Activated T-cell treated with anti-CD3 and anti-CD28 coated beads, Interleukin-2, amount 50 U/mL, for 4 hours (primary cell): ENCODE measurements at regions not wholly inside any gene's neighbourhood (a gene's known extent, or its start where the extent isn't known, plus 50 kb on each side); places are given as distances from the start of the nearest gene placed in this dataset.

Source experiments
- ATAC-seq, 2 donors: fragments of 200-7000 bp; cut with Tn5 transposase; one replicate each; pipeline ENCODE4 v1.10.0; 2021
- DNase-seq: peaks from one replicate; pipeline ENCODE4 v3.0.0-alpha.2; 2020
- H3K27me3 Mint-ChIP-seq: one replicate; pipeline ENCODE4 v1.8.0; 2021; ENCODE audit warnings: low read depth, mixed read lengths
- H3K36me3 Mint-ChIP-seq: one replicate; pipeline ENCODE4 v1.8.0; 2022; ENCODE audit warnings: mixed read lengths; ENCODE audit not compliant: insufficient read depth
- H3K4me1 Mint-ChIP-seq: one replicate; pipeline ENCODE4 v1.8.0; 2021; ENCODE audit warnings: low read depth, mixed read lengths
- H3K4me3 Mint-ChIP-seq: one replicate; pipeline ENCODE4 v1.8.0; 2021; ENCODE audit warnings: mild to moderate bottlenecking, moderate library complexity, mixed read lengths
- H3K9me3 Mint-ChIP-seq: one replicate; pipeline ENCODE4 v1.8.0; 2021; ENCODE audit warnings: mixed read lengths

DNA sequence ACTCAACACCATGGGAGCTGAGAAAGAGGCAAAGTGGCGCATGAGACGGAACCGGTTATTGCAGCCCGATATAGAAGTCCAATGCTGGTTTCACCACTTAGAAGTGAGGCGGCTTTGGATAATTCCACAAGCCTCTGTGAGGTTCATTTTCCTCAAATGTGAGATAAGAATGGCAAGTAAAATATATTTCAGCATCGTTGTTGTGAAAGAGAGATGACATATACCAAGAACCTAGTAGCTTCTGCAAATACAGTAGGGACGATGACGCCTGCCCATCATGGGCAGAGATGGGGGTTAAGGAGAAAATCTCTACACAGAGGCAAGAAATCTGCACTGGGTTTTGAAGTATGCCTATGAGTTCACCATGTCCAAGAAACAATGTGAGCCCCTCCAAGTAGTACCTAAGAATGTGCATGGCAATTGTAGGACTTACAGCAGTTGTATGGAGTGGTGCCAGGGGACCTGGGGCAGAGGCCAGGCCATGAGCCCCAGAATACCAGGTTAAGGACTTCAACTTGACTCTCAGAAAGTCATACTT is 352.0 kb downstream of the RNF144A start:
- ATAC-seq, result no peak
- Mint-ChIP-seq H3K9me3 (no peaks in the 10 kb centered on the region), H3K27me3 (peaks cover 2% of the 10 kb centered on the region)

DNA sequence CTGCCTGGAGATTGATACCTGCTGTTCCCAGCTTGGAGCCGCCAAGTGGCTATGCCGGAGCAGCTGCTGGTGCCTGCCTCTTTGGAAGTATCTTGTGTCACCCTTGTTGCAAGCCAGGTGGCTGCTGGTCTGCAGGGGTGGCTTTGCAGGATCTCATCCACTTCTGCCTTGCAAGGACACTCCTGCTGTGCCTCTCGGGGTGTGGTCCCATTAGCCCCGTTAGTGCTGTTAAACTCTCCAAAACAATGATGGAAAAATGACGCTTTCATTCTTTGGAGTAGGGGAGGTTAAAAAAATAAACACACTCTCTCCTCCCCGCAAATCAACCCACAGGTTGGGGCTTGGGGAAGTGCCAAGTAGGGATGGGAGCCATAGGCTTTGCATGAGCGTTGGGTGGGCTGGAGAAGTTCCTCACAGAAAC is 352.8 kb downstream of the RNF144A start:
- Mint-ChIP-seq H3K36me3 (no peaks in the 10 kb centered on the region), H3K9me3 (no peaks in the 10 kb centered on the region), H3K27me3 (peaks cover 2% of the 10 kb centered on the region), H3K4me1 (no peaks in the 10 kb centered on the region), H3K4me3 (no peak overlapping the region)
- no peak for DNase-seq
- no peak for ATAC-seq

More for the DNA sequence above, 352.0 kb downstream of the RNF144A start:
- no peaks in the 10 kb centered on the region for H3K36me3 Mint-ChIP-seq
- no peak overlapping the region for H3K4me3 Mint-ChIP-seq
- H3K4me1 Mint-ChIP-seq, result no peaks in the 10 kb centered on the region
- DNase-seq, result no peak

DNA sequence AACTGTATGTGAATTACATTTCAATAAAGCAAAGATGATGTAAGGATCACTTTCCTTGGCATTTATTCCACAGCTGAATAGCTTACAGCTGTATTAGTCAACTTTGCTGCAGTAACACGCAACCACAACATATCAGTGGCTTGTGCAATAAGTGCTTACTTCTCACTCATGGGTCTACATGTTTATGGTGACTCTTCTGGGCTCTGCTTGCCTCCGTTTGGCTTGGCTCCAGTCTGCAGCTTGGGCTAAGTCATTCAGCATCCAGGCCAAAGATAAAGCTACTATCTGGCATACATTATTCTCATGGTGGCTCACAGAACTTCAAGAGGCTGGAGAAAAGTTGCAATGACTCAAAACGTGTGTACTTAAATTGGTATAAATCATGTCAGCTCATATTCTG is 355.0 kb downstream of the RNF144A start:
- ATAC-seq, result no peak
- H3K36me3 Mint-ChIP-seq, result no peaks in the 10 kb centered on the region
- H3K4me1 Mint-ChIP-seq, result no peaks in the 10 kb centered on the region
- peaks cover 2% of the 10 kb centered on the region for H3K27me3 Mint-ChIP-seq
- no peaks in the 10 kb centered on the region for H3K9me3 Mint-ChIP-seq
- DNase-seq, result no peak
- H3K4me3 Mint-ChIP-seq, result no peak overlapping the region

DNA sequence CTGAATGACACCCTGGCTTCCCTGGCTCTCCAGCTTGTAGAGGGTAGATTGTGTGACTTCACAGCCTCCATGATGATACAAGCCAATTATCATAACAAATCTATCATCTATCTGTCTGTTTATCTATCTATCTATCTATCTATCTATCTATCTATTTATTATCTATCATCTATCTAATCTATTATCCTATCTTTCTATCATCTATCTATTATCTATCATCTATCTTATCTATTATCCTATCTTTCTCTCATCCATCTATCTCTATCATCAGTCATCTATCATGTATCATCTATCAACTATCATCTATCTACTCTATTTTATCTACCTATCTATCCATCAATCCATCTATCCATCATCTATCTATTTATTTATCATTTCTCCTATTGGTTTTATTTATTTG is 361.8 kb downstream of the RNF144A start:
- Mint-ChIP-seq H3K4me1 (no peaks in the 10 kb centered on the region), H3K27me3 (no peaks in the 10 kb centered on the region), H3K4me3 (no peak overlapping the region), H3K36me3 (no peaks in the 10 kb centered on the region), H3K9me3 (no peaks in the 10 kb centered on the region)
- DNase-seq (no peak), ATAC-seq (no peak)

DNA sequence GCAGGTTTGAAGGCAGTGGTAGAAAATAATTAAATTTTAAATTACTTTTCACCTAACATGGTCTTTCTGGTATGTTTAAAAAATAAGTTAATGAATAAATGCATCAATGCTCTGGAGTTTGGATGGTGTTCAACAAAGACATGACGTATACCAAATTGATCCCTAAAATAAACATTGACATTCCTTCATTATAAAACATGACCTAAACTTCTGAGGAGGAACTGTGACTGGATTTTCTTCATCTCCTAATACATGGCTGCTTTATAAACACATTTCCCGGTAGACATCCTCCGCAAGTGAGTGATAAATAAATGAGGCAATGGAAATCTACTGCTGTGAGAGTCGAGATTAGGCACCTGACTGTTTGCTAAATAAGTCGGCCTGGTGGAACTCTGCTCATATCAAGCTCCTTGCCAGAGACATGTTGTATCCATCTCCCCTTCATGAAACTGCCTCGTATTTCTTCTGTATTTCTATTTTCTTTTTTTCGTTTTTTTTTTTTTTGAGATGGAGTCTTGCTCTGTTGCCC is 362.3 kb downstream of the RNF144A start:
- no peak overlapping the region for H3K4me3 Mint-ChIP-seq
- no peaks in the 10 kb centered on the region for H3K27me3 Mint-ChIP-seq
- ATAC-seq, result no peak
- no peaks in the 10 kb centered on the region for H3K4me1 Mint-ChIP-seq
- no peaks in the 10 kb centered on the region for H3K36me3 Mint-ChIP-seq
- no peaks in the 10 kb centered on the region for H3K9me3 Mint-ChIP-seq
- DNase-seq, result no peak

DNA sequence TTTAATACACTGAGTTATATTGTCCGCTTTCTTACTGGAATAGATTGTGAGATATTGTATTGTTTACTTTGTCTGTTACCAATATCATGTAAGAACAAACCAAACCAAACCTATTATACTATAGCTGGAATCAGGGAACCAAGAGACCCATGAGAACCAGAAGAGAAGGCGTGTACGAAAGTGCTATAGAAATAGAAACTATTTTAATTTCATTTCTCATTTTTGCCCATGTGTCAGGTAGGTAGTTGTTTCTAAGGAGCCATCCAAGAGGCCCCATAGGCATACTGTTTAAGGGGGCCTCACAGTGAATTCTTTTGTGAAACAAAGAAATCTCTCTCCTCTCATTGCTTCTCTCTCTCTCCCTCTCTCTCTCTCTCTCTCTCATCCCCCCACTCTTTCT is 363.6 kb downstream of the RNF144A start:
- H3K4me1 Mint-ChIP-seq, result no peaks in the 10 kb centered on the region

DNA sequence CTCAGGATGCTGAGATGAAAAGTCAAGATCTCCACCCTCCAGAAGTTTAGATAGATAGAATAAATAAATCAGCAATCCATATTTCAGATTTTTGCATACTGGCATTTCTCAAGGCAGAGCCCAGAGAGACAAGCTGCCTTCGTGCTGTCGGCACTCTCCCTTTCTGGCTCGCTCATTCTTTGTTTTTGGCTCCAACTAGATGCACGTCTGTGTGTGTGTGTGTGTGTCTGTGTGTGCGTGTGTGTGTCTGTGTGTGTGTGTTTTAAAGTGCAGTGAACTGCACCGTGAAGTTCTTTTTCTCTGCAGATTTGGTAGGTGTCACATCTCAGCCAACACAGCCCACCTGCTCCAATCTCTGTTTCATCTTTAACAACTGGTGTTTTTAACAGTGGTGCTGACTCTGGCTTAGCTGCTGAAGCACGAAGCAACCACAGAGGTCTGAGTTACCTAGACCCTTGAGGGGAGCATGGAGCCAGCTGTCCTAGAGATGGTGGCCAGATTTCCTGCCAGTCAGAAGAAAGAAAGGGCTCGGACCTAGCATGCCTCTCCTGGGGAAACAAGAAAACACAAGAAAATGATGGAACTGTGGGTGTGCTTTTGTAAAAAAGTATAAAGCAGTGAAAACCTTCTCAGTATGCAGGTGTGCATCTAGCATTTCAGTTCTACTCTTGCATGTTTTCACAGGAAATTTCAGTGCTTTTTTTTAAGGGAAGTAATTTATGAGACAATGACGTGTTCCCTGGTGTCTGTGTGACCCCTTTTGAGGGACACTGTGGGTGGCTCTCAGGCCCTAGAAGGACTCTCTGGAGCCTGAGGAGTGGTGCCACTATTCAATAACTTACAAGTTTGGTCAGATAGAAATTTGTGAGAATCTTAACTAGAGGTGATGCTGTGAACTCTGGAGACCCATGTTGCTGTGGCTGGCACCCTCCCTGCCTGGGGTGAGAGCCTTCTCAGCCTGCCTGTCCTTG is 364.3 kb downstream of the RNF144A start:
- Mint-ChIP-seq H3K4me3 (no peak overlapping the region), H3K4me1 (no peaks in the 10 kb centered on the region), H3K27me3 (no peaks in the 10 kb centered on the region), H3K9me3 (no peaks in the 10 kb centered on the region), H3K36me3 (no peaks in the 10 kb centered on the region)
- DNase-seq, result no peak
- no peak for ATAC-seq

More for the DNA sequence above, 363.6 kb downstream of the RNF144A start:
- Mint-ChIP-seq H3K36me3 (no peaks in the 10 kb centered on the region), H3K27me3 (no peaks in the 10 kb centered on the region), H3K9me3 (no peaks in the 10 kb centered on the region), H3K4me3 (no peak overlapping the region)
- ATAC-seq, result no peak
- DNase-seq, result no peak

DNA sequence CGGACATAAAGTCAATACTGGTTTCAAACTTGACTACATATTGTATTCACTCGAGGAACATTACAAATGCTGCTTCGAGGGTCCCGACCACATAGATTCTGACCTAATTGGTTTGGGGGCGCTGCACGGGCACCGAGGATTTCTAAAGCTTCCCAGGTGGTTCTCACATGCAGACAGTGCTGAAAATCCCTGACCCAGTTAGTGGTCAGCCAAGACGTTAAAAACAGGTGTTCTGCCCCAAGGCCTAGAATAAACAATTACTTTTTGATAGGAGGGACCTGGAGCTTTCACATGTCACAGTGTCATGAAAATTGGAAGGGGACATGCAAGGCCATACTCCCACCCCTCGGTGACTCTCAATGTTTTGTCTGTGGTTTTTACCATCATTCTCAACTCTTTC is 368.9 kb downstream of the RNF144A start:
- Mint-ChIP-seq H3K36me3 (no peaks in the 10 kb centered on the region), H3K9me3 (no peaks in the 10 kb centered on the region)
- no peak for ATAC-seq

DNA sequence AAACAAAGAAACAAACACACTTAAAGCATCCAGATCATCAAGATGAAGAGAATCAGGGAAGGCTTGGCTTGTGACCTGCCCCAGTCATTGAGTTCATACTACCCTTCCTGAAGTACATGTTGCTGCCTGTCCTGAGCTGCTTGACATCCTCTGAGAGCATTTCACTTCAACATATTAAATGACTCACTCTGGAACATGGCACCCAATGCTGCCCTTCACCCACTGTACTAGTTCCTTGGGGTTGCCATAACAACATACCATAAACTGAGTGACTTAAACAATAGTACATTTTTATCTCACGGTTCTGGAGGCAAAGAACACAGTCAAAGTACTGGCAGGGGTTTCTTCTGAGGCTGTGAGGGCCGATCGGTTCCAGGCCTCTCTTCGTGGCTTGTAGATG is 371.3 kb downstream of the RNF144A start:
- no peak for DNase-seq
- no peaks in the 10 kb centered on the region for H3K9me3 Mint-ChIP-seq
- H3K4me1 Mint-ChIP-seq, result no peaks in the 10 kb centered on the region

More for the DNA sequence above, 368.9 kb downstream of the RNF144A start:
- no peak for DNase-seq
- Mint-ChIP-seq H3K27me3 (no peaks in the 10 kb centered on the region), H3K4me1 (no peaks in the 10 kb centered on the region), H3K4me3 (no peak overlapping the region)

DNA sequence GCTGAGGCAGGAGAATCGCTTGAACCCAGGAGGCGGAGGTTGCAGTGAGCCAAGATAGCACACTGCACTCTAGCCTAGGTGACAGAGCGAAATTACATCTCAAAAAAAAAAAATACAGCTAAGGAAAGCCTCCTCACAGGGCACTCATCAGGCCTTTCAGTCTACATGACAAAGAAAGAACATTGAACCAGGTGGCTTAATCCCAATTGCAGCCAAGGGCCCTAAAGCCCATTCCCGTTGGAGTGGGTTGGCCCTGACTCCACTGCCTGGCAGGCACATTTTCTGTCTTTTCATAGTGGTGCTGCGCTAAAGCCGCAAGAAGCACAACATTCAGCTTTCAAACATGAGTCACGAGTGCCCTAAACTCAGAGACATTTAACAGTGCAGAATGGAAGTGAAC is 372.5 kb downstream of the RNF144A start:
- Mint-ChIP-seq H3K27me3 (no peaks in the 10 kb centered on the region), H3K4me3 (no peak overlapping the region), H3K9me3 (no peaks in the 10 kb centered on the region), H3K36me3 (no peaks in the 10 kb centered on the region), H3K4me1 (no peaks in the 10 kb centered on the region)
- no peak for ATAC-seq
- no peak for DNase-seq

More for the DNA sequence above, 371.3 kb downstream of the RNF144A start:
- Mint-ChIP-seq H3K27me3 (no peaks in the 10 kb centered on the region), H3K36me3 (no peaks in the 10 kb centered on the region), H3K4me3 (no peak overlapping the region)
- ATAC-seq, result no peak

DNA sequence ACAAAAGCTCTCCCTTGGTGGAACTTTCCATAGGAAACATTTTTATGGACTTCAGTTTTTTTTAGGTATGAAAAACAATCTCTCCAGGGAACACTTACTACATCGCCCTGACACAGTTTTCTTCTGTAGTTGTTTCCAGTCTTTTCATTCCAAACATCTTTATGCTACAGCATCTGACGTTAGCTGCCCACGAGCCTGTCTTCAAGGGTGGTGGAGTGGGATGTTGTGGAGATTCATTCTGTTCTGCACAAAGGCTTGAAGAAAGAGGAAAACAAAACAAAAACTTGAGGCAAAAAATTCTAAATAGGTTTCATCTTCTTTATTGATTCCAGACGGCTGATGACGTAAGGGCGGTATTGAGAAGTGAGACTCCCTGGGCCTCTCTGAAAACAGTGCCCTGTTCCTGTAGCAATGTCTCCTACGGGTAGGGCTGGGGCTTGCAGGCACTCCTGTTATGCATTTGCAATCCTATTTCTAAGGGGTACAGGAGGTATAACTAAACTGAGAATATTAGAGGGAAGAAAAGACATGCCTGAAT is 375.0 kb downstream of the RNF144A start:
- Mint-ChIP-seq H3K9me3 (no peaks in the 10 kb centered on the region), H3K27me3 (no peaks in the 10 kb centered on the region), H3K4me1 (no peaks in the 10 kb centered on the region), H3K4me3 (no peak overlapping the region), H3K36me3 (no peaks in the 10 kb centered on the region)
- ATAC-seq (no peak), DNase-seq (no peak)

DNA sequence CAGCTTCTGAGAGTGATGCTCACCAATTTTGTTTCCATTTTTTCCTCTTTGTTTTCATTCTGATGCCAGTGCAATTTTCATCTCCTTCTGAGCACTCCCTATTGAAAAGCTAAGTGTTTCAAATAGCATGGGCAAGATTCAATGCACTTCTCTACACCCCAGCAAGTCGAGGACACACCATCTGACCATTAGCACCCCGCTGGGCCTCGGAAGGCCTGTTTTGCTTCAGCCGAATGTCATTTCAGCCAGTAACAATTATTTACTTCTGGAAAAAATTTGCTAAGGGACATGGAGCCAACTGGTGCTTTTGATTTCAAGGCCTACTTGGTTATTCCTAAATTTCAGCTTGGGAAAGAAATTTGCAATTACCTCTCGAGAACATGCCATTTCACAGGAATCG is 392.4 kb downstream of the RNF144A start:
- ATAC-seq, result no peak
- no peak overlapping the region for H3K4me3 Mint-ChIP-seq
- no peaks in the 10 kb centered on the region for H3K36me3 Mint-ChIP-seq
- no peaks in the 10 kb centered on the region for H3K9me3 Mint-ChIP-seq
- H3K27me3 Mint-ChIP-seq, result peaks cover 6% of the 10 kb centered on the region
- no peaks in the 10 kb centered on the region for H3K4me1 Mint-ChIP-seq
- no peak for DNase-seq

DNA sequence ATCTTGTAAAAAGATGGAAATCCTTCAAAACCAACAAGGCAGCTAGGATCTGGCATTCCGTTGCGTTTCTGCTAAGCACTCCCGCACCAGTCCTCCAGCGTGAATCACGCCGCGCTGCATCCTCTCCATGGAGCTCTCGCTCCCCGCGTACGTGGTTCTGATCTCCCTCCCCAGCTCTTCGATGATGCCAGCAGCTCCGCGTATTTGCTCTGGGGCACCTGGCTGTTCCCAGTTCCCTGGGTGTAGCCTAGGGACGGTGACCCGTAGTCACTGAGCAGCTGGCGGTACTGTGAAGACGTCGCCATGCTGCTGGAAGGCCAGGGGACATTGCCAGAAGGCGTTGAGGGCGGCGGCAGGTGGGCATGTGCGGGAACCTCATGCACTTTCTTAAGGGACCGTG is 407.5 kb downstream of the RNF144A start:
- H3K9me3 Mint-ChIP-seq, result no peaks in the 10 kb centered on the region
- peaks cover 19% of the 10 kb centered on the region for H3K27me3 Mint-ChIP-seq
- DNase-seq (no peak), ATAC-seq (no peak)
- no peaks in the 10 kb centered on the region for H3K36me3 Mint-ChIP-seq
- H3K4me3 Mint-ChIP-seq, result no peak overlapping the region
- H3K4me1 Mint-ChIP-seq, result no peaks in the 10 kb centered on the region

DNA sequence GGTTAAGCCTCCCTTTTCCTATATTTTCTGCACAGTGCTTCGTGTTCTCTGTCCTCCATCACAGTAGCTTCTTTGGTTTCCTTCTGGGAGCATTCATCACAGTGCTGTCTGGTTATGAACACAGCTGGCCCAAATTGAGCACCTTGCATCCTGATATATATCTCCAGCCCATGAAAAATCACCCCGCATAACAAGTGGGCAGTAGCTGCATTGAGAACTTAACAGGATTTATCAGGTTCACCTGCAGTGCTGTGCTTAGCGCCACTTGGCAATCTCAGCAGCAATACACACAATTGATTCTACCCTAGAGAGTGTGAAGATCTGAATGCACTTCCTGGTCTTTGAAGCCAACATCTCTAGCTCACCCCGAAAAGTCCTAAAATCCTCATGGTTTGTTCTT is 408.0 kb downstream of the RNF144A start:
- Mint-ChIP-seq H3K4me3 (no peak overlapping the region), H3K4me1 (no peaks in the 10 kb centered on the region), H3K36me3 (no peaks in the 10 kb centered on the region), H3K9me3 (no peaks in the 10 kb centered on the region), H3K27me3 (peaks cover 19% of the 10 kb centered on the region)
- DNase-seq (no peak), ATAC-seq (no peak)

DNA sequence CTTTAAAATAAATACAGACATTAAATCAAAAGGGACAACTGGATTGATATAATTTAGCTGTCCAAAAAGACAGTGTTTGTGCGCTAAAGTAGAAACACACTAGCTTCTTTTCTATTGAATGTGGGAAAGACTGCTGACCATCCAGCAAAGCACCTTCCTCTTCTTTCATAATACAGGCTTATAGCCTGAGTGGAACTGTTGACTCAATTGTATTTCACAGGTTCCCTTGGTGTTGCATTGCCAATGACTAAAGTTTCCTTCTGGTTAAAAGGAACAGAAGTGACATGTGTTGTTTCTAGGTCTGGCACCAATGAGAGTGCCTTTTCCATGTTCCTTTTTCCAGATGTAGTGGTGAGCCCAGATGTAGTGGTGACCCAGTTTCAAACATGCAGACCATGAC is 412.3 kb downstream of the RNF144A start:
- DNase-seq (no peak), ATAC-seq (no peak)
- H3K36me3 Mint-ChIP-seq, result no peaks in the 10 kb centered on the region
- H3K9me3 Mint-ChIP-seq, result no peaks in the 10 kb centered on the region
- H3K4me3 Mint-ChIP-seq, result no peak overlapping the region
- H3K4me1 Mint-ChIP-seq, result no peaks in the 10 kb centered on the region
- peaks cover 3% of the 10 kb centered on the region for H3K27me3 Mint-ChIP-seq
